Activated T-helper 1 cell treated with anti-CD3 and anti-CD28 coated beads, Interleukin-12 subunit alpha, Interleukin-12 subunit beta, Interleukin-2, Interleukin-4 antibody, amounts not matched to agents 30 ng/mL and 10 ng/mL and 1 ng/mL, durations not matched to agents 14 hours and 24 hours and 36 hours (primary cell): ENCODE measurements at regions not wholly inside any gene's neighbourhood (a gene's known extent, or its start where the extent isn't known, plus 50 kb on each side); places are given as distances from the start of the nearest gene placed in this dataset.
"Not testable (repeated sequence)": the region's sequence is repeated elsewhere in the genome, so short reads cannot be mapped to it uniquely, and the experiment has no call there.

Source experiments
- DNase-seq: peaks from one replicate; pipeline ENCODE4 v3.0.0; 2021; ENCODE audit warnings: low spot score
- H3K27ac Mint-ChIP-seq: one replicate; pipeline ENCODE4 v1.8.0; 2021; ENCODE audit warnings: mild to moderate bottlenecking, mixed read lengths
- H3K27me3 Mint-ChIP-seq: one replicate; pipeline ENCODE4 v1.8.0; 2022; ENCODE audit warnings: mild to moderate bottlenecking, moderate library complexity, mixed read lengths; ENCODE audit not compliant: insufficient read depth
- H3K36me3 Mint-ChIP-seq: one replicate; pipeline ENCODE4 v1.8.0; 2021; ENCODE audit warnings: low read depth, mixed read lengths
- H3K4me1 Mint-ChIP-seq: one replicate; pipeline ENCODE4 v1.8.0; 2021; ENCODE audit warnings: low read depth, mixed read lengths
- H3K4me3 Mint-ChIP-seq: one replicate; pipeline ENCODE4 v1.8.0; 2021; ENCODE audit warnings: mild to moderate bottlenecking, moderate library complexity, mixed read lengths
- H3K9me3 Mint-ChIP-seq: one replicate; pipeline ENCODE4 v1.8.0; 2021; ENCODE audit warnings: mixed read lengths
- intact Hi-C: fragments of 100-400 bp; cut with micrococcal nuclease; formaldehyde crosslinking; loops from one replicate; pipeline ENCODE4 v1.15.1; 2024

- no peaks in the 10 kb centered on the region for H3K9me3 Mint-ChIP-seq
- peaks cover 3% of the 10 kb centered on the region for H3K27me3 Mint-ChIP-seq
- intact Hi-C loops: no loop called here
Measured at GRCh38 chr10:94235461-94235860, 127.3 kb downstream of the NOC3L start.

GRCh38 chr10:94238006-94238617 lies 124.6 kb downstream of the NOC3L start:
- Mint-ChIP-seq H3K27ac (no peak overlapping the region), H3K27me3 (peaks cover 8% of the 10 kb centered on the region), H3K4me3 (no peak overlapping the region), H3K9me3 (no peaks in the 10 kb centered on the region), H3K36me3 (no peaks in the 10 kb centered on the region), H3K4me1 (no peaks in the 10 kb centered on the region)
- intact Hi-C loops: no loop called here
- DNase-seq: no peak

More at GRCh38 chr10:94235461-94235860, 127.3 kb downstream of the NOC3L start:
- H3K27ac Mint-ChIP-seq: no peak overlapping the region
- H3K4me1 Mint-ChIP-seq: no peaks in the 10 kb centered on the region
- no peak for DNase-seq
- no peaks in the 10 kb centered on the region for H3K36me3 Mint-ChIP-seq
- H3K4me3 Mint-ChIP-seq: no peak overlapping the region

- H3K36me3 Mint-ChIP-seq: no peaks in the 10 kb centered on the region
- DNase-seq: no peak
- intact Hi-C loops: no loop called here
- no peaks in the 10 kb centered on the region for H3K9me3 Mint-ChIP-seq
- no peak overlapping the region for H3K4me3 Mint-ChIP-seq
- no peak overlapping the region for H3K27ac Mint-ChIP-seq
- H3K4me1 Mint-ChIP-seq: no peaks in the 10 kb centered on the region
- H3K27me3 Mint-ChIP-seq: peaks cover 8% of the 10 kb centered on the region
Measured at GRCh38 chr10:94239696-94240095, 123.0 kb downstream of the NOC3L start.

- H3K9me3 Mint-ChIP-seq: no peaks in the 10 kb centered on the region
Measured at GRCh38 chr10:94240491-94240890, 122.2 kb downstream of the NOC3L start.

GRCh38 chr10:94240901-94241300 lies 121.8 kb downstream of the NOC3L start:
- Mint-ChIP-seq H3K4me3 (no peak overlapping the region), H3K36me3 (no peaks in the 10 kb centered on the region)
- DNase-seq: no peak

More at GRCh38 chr10:94240491-94240890, 122.2 kb downstream of the NOC3L start:
- H3K4me3 Mint-ChIP-seq: no peak overlapping the region
- intact Hi-C loops: no loop called here
- H3K4me1 Mint-ChIP-seq: no peaks in the 10 kb centered on the region
- H3K27me3 Mint-ChIP-seq: peaks cover 8% of the 10 kb centered on the region
- no peaks in the 10 kb centered on the region for H3K36me3 Mint-ChIP-seq
- no peak for DNase-seq
- H3K27ac Mint-ChIP-seq: no peak overlapping the region

GRCh38 chr10:94251098-94251497 lies 111.6 kb downstream of the NOC3L start:
- H3K4me1 Mint-ChIP-seq: no peaks in the 10 kb centered on the region
- H3K4me3 Mint-ChIP-seq: no peak overlapping the region
- no peaks in the 10 kb centered on the region for H3K9me3 Mint-ChIP-seq
- intact Hi-C loops: no loop called here
- DNase-seq: no peak
- peaks cover 3% of the 10 kb centered on the region for H3K27me3 Mint-ChIP-seq
- no peak overlapping the region for H3K27ac Mint-ChIP-seq
- H3K36me3 Mint-ChIP-seq: no peaks in the 10 kb centered on the region

More at GRCh38 chr10:94240901-94241300, 121.8 kb downstream of the NOC3L start:
- no peak overlapping the region for H3K27ac Mint-ChIP-seq
- no peaks in the 10 kb centered on the region for H3K4me1 Mint-ChIP-seq
- intact Hi-C loops: no loop called here
- no peaks in the 10 kb centered on the region for H3K9me3 Mint-ChIP-seq
- H3K27me3 Mint-ChIP-seq: peaks cover 8% of the 10 kb centered on the region

GRCh38 chr10:94251568-94251967 lies 111.2 kb downstream of the NOC3L start:
- intact Hi-C loops: no loop called here
- Mint-ChIP-seq H3K4me3 (no peak overlapping the region), H3K9me3 (no peaks in the 10 kb centered on the region)

GRCh38 chr10:94257407-94257806 lies 105.3 kb downstream of the NOC3L start:
- H3K4me1 Mint-ChIP-seq, DNase-seq, H3K4me3 Mint-ChIP-seq, intact Hi-C loops, H3K36me3 Mint-ChIP-seq, H3K9me3 Mint-ChIP-seq, H3K27me3 Mint-ChIP-seq, H3K27ac Mint-ChIP-seq: not testable (repeated sequence)

More at GRCh38 chr10:94251568-94251967, 111.2 kb downstream of the NOC3L start:
- Mint-ChIP-seq H3K27ac (no peak overlapping the region), H3K4me1 (no peaks in the 10 kb centered on the region), H3K27me3 (peaks cover 3% of the 10 kb centered on the region), H3K36me3 (no peaks in the 10 kb centered on the region)
- no peak for DNase-seq

GRCh38 chr10:94260455-94260854 lies 102.3 kb downstream of the NOC3L start:
- no peaks in the 10 kb centered on the region for H3K36me3 Mint-ChIP-seq
- no peaks in the 10 kb centered on the region for H3K4me1 Mint-ChIP-seq
- peaks cover 5% of the 10 kb centered on the region for H3K27me3 Mint-ChIP-seq
- H3K4me3 Mint-ChIP-seq: no peak overlapping the region
- H3K9me3 Mint-ChIP-seq: no peaks in the 10 kb centered on the region
- intact Hi-C loops: no loop called here
- H3K27ac Mint-ChIP-seq: no peak overlapping the region
- DNase-seq: no peak

- no peaks in the 10 kb centered on the region for H3K4me1 Mint-ChIP-seq
- H3K27me3 Mint-ChIP-seq: peaks cover 5% of the 10 kb centered on the region
- H3K27ac Mint-ChIP-seq: no peak overlapping the region
- no peaks in the 10 kb centered on the region for H3K36me3 Mint-ChIP-seq
- H3K9me3 Mint-ChIP-seq: no peaks in the 10 kb centered on the region
- H3K4me3 Mint-ChIP-seq: no peak overlapping the region
- no peak for DNase-seq
- intact Hi-C loops: no loop called here
Measured at GRCh38 chr10:94264085-94264484, 98.7 kb downstream of the NOC3L start.

- DNase-seq: no peak
Measured at GRCh38 chr10:94266091-94266490, 96.6 kb downstream of the NOC3L start.

GRCh38 chr10:94268652-94269051 lies 94.1 kb downstream of the NOC3L start:
- intact Hi-C loops: no loop called here
- DNase-seq: no peak
- peaks cover 11% of the 10 kb centered on the region for H3K9me3 Mint-ChIP-seq
- H3K4me3 Mint-ChIP-seq: no peak overlapping the region
- no peaks in the 10 kb centered on the region for H3K36me3 Mint-ChIP-seq
- no peaks in the 10 kb centered on the region for H3K4me1 Mint-ChIP-seq
- no peaks in the 10 kb centered on the region for H3K27me3 Mint-ChIP-seq
- no peak overlapping the region for H3K27ac Mint-ChIP-seq

More at GRCh38 chr10:94266091-94266490, 96.6 kb downstream of the NOC3L start:
- Mint-ChIP-seq H3K36me3 (no peaks in the 10 kb centered on the region), H3K4me1 (no peaks in the 10 kb centered on the region), H3K27ac (no peak overlapping the region), H3K9me3 (peaks cover 2% of the 10 kb centered on the region), H3K27me3 (peaks cover 5% of the 10 kb centered on the region), H3K4me3 (no peak overlapping the region)
- intact Hi-C loops: no loop called here

GRCh38 chr10:94274142-94274787 lies 88.5 kb downstream of the NOC3L start:
- Mint-ChIP-seq H3K27me3 (no peaks in the 10 kb centered on the region), H3K27ac (no peak overlapping the region), H3K4me1 (no peaks in the 10 kb centered on the region), H3K9me3 (peaks cover 11% of the 10 kb centered on the region), H3K4me3 (no peak overlapping the region), H3K36me3 (no peaks in the 10 kb centered on the region)
- intact Hi-C loops: no loop called here
- no peak for DNase-seq
